ENCODE measurements at regions not wholly inside any gene's neighbourhood (a gene's known extent, or its start where the extent isn't known, plus 50 kb on each side); places are given as distances from the start of the nearest gene placed in this dataset.

DNA sequence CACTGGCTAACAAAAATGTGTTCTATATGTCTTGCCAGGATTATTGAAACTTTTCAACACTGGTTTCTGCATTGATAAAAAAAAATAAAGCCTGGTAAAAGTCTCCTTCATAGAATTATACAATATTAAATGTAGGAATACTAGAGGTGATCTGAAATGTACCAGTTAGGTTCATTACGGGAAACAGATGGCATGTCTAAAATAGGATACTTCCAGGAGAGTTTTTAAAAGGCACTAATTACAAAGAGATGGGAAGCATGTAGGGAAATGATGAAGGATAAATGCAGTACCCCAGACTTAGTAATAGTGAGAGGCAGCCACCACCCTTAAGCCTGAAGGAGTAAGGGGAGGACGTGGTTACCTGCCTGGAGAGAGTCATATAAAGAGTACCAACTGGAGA lies 107.0 kb upstream of the NPSR1 start:
- Histone ChIP-seq H3K79me2 (replicated peaks; ENCODE audit: insufficient read depth) (no peaks in the 10 kb centered on the region), H3K27ac (ENCODE audit: low read depth) (no peak overlapping the region), H3K27me3 (ENCODE audit: insufficient read depth) (no peaks in the 10 kb centered on the region), H3K9me2 (ENCODE audit: insufficient read depth) (peaks cover 18% of the 10 kb centered on the region), H3K4me1 (ENCODE audit: insufficient read depth) (no peaks in the 10 kb centered on the region), H3K4me2 (no peak overlapping the region), H4K20me1 (replicated peaks; ENCODE audit: insufficient read depth) (no peaks in the 10 kb centered on the region), H3K4me3 (no peak overlapping the region), H3K36me3 (ENCODE audit: insufficient read depth) (no peaks in the 10 kb centered on the region), H3F3A (replicated peaks; ENCODE audit: low read depth) (no peaks in the 10 kb centered on the region), H2AFZ (no peak overlapping the region)
- H3K9me3 Mint-ChIP-seq: peaks cover 15% of the 10 kb centered on the region
- DNase-seq (ENCODE audit: low spot score): no peak
- H3K27ac Mint-ChIP-seq: no peak overlapping the region
- no peaks in the 10 kb centered on the region for H3K4me1 Mint-ChIP-seq
- TF ChIP-seq EZH2phosphoT487 (IDR thresholded peaks at IDR 0.05; ENCODE audit: unreplicated experiment) (no peak), ZNF114 (CRISPR knock-in tag; IDR thresholded peaks at IDR 0.05) (no peak), ZNF331 (CRISPR knock-in tag; IDR thresholded peaks at IDR 0.05; ENCODE audit: low read depth) (no peak), STAT1 (IDR thresholded peaks at IDR 0.05; ENCODE audit: unreplicated experiment) (no peak), CREB1 (CRISPR knock-in tag; IDR thresholded peaks at IDR 0.05; ENCODE audit: low read depth) (no peak), NANOG (IDR thresholded peaks at IDR 0.05; ENCODE audit: borderline replicate concordance) (no peak)
- TF ChIP-seq, protein P1, sequence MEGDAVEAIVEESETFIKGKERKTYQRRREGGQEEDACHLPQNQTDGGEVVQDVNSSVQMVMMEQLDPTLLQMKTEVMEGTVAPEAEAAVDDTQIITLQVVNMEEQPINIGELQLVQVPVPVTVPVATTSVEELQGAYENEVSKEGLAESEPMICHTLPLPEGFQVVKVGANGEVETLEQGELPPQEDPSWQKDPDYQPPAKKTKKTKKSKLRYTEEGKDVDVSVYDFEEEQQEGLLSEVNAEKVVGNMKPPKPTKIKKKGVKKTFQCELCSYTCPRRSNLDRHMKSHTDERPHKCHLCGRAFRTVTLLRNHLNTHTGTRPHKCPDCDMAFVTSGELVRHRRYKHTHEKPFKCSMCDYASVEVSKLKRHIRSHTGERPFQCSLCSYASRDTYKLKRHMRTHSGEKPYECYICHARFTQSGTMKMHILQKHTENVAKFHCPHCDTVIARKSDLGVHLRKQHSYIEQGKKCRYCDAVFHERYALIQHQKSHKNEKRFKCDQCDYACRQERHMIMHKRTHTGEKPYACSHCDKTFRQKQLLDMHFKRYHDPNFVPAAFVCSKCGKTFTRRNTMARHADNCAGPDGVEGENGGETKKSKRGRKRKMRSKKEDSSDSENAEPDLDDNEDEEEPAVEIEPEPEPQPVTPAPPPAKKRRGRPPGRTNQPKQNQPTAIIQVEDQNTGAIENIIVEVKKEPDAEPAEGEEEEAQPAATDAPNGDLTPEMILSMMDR (conservative IDR thresholded peaks at IDR 0.05; ENCODE audit: low read depth in 2 of 2): no peak
- TF ChIP-seq, protein P2, sequence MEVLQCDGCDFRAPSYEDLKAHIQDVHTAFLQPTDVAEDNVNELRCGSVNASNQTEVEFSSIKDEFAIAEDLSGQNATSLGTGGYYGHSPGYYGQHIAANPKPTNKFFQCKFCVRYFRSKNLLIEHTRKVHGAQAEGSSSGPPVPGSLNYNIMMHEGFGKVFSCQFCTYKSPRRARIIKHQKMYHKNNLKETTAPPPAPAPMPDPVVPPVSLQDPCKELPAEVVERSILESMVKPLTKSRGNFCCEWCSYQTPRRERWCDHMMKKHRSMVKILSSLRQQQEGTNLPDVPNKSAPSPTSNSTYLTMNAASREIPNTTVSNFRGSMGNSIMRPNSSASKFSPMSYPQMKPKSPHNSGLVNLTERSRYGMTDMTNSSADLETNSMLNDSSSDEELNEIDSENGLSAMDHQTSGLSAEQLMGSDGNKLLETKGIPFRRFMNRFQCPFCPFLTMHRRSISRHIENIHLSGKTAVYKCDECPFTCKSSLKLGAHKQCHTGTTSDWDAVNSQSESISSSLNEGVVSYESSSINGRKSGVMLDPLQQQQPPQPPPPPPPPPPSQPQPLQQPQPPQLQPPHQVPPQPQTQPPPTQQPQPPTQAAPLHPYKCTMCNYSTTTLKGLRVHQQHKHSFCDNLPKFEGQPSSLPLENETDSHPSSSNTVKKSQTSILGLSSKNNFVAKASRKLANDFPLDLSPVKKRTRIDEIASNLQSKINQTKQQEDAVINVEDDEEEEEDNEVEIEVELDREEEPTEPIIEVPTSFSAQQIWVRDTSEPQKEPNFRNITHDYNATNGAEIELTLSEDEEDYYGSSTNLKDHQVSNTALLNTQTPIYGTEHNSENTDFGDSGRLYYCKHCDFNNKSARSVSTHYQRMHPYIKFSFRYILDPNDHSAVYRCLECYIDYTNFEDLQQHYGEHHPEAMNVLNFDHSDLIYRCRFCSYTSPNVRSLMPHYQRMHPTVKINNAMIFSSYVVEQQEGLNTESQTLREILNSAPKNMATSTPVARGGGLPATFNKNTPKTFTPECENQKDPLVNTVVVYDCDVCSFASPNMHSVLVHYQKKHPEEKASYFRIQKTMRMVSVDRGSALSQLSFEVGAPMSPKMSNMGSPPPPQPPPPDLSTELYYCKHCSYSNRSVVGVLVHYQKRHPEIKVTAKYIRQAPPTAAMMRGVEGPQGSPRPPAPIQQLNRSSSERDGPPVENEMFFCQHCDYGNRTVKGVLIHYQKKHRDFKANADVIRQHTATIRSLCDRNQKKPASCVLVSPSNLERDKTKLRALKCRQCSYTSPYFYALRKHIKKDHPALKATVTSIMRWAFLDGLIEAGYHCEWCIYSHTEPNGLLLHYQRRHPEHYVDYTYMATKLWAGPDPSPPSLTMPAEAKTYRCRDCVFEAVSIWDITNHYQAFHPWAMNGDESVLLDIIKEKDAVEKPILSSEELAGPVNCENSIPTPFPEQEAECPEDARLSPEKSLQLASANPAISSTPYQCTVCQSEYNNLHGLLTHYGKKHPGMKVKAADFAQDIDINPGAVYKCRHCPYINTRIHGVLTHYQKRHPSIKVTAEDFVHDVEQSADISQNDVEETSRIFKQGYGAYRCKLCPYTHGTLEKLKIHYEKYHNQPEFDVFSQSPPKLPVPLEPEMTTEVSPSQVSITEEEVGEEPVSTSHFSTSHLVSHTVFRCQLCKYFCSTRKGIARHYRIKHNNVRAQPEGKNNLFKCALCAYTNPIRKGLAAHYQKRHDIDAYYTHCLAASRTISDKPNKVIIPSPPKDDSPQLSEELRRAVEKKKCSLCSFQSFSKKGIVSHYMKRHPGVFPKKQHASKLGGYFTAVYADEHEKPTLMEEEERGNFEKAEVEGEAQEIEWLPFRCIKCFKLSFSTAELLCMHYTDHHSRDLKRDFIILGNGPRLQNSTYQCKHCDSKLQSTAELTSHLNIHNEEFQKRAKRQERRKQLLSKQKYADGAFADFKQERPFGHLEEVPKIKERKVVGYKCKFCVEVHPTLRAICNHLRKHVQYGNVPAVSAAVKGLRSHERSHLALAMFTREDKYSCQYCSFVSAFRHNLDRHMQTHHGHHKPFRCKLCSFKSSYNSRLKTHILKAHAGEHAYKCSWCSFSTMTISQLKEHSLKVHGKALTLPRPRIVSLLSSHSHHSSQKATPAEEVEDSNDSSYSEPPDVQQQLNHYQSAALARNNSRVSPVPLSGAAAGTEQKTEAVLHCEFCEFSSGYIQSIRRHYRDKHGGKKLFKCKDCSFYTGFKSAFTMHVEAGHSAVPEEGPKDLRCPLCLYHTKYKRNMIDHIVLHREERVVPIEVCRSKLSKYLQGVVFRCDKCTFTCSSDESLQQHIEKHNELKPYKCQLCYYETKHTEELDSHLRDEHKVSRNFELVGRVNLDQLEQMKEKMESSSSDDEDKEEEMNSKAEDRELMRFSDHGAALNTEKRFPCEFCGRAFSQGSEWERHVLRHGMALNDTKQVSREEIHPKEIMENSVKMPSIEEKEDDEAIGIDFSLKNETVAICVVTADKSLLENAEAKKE (CRISPR knock-in tag; IDR thresholded peaks at IDR 0.05): no peak
- TF ChIP-seq, protein P3, sequence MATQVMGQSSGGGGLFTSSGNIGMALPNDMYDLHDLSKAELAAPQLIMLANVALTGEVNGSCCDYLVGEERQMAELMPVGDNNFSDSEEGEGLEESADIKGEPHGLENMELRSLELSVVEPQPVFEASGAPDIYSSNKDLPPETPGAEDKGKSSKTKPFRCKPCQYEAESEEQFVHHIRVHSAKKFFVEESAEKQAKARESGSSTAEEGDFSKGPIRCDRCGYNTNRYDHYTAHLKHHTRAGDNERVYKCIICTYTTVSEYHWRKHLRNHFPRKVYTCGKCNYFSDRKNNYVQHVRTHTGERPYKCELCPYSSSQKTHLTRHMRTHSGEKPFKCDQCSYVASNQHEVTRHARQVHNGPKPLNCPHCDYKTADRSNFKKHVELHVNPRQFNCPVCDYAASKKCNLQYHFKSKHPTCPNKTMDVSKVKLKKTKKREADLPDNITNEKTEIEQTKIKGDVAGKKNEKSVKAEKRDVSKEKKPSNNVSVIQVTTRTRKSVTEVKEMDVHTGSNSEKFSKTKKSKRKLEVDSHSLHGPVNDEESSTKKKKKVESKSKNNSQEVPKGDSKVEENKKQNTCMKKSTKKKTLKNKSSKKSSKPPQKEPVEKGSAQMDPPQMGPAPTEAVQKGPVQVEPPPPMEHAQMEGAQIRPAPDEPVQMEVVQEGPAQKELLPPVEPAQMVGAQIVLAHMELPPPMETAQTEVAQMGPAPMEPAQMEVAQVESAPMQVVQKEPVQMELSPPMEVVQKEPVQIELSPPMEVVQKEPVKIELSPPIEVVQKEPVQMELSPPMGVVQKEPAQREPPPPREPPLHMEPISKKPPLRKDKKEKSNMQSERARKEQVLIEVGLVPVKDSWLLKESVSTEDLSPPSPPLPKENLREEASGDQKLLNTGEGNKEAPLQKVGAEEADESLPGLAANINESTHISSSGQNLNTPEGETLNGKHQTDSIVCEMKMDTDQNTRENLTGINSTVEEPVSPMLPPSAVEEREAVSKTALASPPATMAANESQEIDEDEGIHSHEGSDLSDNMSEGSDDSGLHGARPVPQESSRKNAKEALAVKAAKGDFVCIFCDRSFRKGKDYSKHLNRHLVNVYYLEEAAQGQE (IDR thresholded peaks at IDR 0.05; ENCODE audit: unreplicated experiment): no peak
- TF ChIP-seq, protein P4, sequence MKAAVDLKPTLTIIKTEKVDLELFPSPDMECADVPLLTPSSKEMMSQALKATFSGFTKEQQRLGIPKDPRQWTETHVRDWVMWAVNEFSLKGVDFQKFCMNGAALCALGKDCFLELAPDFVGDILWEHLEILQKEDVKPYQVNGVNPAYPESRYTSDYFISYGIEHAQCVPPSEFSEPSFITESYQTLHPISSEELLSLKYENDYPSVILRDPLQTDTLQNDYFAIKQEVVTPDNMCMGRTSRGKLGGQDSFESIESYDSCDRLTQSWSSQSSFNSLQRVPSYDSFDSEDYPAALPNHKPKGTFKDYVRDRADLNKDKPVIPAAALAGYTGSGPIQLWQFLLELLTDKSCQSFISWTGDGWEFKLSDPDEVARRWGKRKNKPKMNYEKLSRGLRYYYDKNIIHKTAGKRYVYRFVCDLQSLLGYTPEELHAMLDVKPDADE (IDR thresholded peaks at IDR 0.05): no peak
- ATAC-seq: no peak
- no peak overlapping the region for H3K4me3 Mint-ChIP-seq
- H3K27me3 Mint-ChIP-seq (ENCODE audit: insufficient read depth, low read depth, poor library complexity): no peaks in the 10 kb centered on the region
- H3K36me3 Mint-ChIP-seq (ENCODE audit: low read depth): peaks cover 3% of the 10 kb centered on the region; the same call in 1 of the 3 replicates

Data from GM23338 (cell line).